ENCODE measurements at regions not wholly inside any gene's neighbourhood (a gene's known extent, or its start where the extent isn't known, plus 50 kb on each side); places are given as distances from the start of the nearest gene placed in this dataset.

DNA sequence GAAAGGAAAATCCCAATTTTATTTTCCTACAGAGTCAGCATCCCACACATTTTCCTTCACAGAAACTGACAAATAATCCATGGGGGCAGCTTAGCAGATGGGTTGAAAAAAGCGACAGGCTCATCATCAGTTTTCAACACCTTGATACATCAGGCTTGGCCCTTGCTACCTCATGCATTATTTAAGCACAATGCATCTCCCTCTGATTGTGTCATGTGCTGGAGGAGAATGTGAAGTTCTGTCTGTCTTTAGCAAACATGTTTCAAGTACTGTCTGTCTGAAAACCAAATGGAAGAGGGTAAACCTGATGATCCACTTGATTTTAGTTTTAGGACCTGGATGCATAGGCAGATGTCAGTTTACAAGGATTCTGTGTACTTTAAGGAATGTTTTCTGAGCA lies 128.6 kb upstream of the ADAMTS9 start:
- TF ChIP-seq, protein P1, sequence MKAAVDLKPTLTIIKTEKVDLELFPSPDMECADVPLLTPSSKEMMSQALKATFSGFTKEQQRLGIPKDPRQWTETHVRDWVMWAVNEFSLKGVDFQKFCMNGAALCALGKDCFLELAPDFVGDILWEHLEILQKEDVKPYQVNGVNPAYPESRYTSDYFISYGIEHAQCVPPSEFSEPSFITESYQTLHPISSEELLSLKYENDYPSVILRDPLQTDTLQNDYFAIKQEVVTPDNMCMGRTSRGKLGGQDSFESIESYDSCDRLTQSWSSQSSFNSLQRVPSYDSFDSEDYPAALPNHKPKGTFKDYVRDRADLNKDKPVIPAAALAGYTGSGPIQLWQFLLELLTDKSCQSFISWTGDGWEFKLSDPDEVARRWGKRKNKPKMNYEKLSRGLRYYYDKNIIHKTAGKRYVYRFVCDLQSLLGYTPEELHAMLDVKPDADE (IDR thresholded peaks at IDR 0.05), result no peak
- TF ChIP-seq, protein P2, sequence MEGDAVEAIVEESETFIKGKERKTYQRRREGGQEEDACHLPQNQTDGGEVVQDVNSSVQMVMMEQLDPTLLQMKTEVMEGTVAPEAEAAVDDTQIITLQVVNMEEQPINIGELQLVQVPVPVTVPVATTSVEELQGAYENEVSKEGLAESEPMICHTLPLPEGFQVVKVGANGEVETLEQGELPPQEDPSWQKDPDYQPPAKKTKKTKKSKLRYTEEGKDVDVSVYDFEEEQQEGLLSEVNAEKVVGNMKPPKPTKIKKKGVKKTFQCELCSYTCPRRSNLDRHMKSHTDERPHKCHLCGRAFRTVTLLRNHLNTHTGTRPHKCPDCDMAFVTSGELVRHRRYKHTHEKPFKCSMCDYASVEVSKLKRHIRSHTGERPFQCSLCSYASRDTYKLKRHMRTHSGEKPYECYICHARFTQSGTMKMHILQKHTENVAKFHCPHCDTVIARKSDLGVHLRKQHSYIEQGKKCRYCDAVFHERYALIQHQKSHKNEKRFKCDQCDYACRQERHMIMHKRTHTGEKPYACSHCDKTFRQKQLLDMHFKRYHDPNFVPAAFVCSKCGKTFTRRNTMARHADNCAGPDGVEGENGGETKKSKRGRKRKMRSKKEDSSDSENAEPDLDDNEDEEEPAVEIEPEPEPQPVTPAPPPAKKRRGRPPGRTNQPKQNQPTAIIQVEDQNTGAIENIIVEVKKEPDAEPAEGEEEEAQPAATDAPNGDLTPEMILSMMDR (conservative IDR thresholded peaks at IDR 0.05; ENCODE audit: low read depth in 2 of 2), result no peak
- no peak for TF ChIP-seq POLR2AphosphoS5 (IDR thresholded peaks at IDR 0.05; ENCODE audit: low read depth)
